ENCODE measurements at regions not wholly inside any gene's neighbourhood (a gene's known extent, or its start where the extent isn't known, plus 50 kb on each side); places are given as distances from the start of the nearest gene placed in this dataset.

DNA sequence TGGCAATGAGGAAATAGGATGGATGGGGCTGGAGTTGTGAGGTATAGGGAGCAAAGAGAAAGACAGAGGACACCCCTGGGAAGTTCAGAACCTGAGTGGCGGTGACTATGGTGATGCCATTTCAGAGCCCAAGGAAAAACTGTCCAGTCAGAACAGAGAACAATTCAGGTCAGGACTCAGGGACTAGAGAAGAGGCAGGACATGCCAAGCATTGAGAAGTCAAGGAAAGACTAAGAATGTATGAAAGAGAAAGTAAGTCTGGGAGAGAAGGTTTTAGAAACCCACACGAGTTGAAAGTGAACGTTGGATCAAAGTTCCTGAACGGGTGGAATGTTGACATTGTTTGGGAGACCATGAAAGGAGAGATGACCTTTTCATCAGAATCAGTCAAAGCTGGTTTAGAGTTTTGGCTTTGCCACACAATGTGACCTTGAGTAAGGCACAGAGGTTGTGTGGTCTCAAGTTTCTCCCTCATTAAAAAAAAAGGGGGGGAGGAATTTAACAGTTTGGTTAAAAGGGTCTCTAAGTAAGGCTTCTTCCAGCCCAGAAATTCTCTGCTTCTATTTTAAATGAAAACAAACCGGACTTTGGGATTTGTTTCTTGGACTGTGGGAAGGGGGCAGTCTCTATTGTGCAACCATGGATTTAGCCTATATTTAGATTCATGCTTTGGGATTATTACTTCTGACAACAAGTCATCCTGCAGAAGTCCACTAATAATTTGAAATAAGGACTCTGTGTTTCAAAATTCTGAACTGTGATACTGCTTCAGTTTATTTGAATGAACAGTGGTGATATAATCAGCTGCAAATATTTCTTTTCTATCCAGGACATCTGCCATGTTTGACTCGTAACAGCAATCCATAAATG lies 315.9 kb upstream of the TBL1XR1 start:
- TF ChIP-seq, protein P1, sequence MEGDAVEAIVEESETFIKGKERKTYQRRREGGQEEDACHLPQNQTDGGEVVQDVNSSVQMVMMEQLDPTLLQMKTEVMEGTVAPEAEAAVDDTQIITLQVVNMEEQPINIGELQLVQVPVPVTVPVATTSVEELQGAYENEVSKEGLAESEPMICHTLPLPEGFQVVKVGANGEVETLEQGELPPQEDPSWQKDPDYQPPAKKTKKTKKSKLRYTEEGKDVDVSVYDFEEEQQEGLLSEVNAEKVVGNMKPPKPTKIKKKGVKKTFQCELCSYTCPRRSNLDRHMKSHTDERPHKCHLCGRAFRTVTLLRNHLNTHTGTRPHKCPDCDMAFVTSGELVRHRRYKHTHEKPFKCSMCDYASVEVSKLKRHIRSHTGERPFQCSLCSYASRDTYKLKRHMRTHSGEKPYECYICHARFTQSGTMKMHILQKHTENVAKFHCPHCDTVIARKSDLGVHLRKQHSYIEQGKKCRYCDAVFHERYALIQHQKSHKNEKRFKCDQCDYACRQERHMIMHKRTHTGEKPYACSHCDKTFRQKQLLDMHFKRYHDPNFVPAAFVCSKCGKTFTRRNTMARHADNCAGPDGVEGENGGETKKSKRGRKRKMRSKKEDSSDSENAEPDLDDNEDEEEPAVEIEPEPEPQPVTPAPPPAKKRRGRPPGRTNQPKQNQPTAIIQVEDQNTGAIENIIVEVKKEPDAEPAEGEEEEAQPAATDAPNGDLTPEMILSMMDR (conservative IDR thresholded peaks at IDR 0.05): no peak
- no peak for TF ChIP-seq ZFX (IDR thresholded peaks at IDR 0.05)

Data from C4-2B (cell line).